MCF 10A (cell line): ENCODE measurements at regions not wholly inside any gene's neighbourhood (a gene's known extent, or its start where the extent isn't known, plus 50 kb on each side); places are given as distances from the start of the nearest gene placed in this dataset.

Source experiments
- BruUV-seq: library from RNA; stranded (reverse); fragments of 400-500 nt; replicated peaks from 2 replicates; lab custom pipeline; 2021; lab: Mats Ljungman, UMichigan
- CTCF ChIA-PET: fragments of 300-600 bp; sonication (Branson Sonifier 250); formaldehyde crosslinking; extraction: SDS; loops from one replicate; lab custom pipeline; 2021; ENCODE audit warnings: antibody characterized with exemption, inconsistent platforms; lab: Yijun Ruan, JAX
- POLR2A ChIA-PET: fragments of 300-600, 350-650 bp; sonication (Branson Sonifier 250); formaldehyde crosslinking; extraction: SDS; loops from one replicate; lab custom pipeline; 2020; ENCODE audit warnings: antibody characterized with exemption, inconsistent platforms; lab: Yijun Ruan, JAX
- DNase-seq: peaks from one replicate; pipeline ENCODE4 v3.0.0-alpha.2; 2018; ENCODE audit not compliant: unreplicated experiment
- H3K27ac Mint-ChIP-seq: one replicate; pipeline ENCODE4 v1.8.0; 2022; ENCODE audit warnings: mild to moderate bottlenecking, low read depth, mixed read lengths; ENCODE audit not compliant: unreplicated experiment
- H3K27me3 Mint-ChIP-seq: one replicate; pipeline ENCODE4 v1.8.0; 2022; ENCODE audit warnings: mixed read lengths; ENCODE audit not compliant: insufficient read depth, unreplicated experiment
- H3K36me3 Mint-ChIP-seq: one replicate; pipeline ENCODE4 v1.8.0; 2022; ENCODE audit warnings: mild to moderate bottlenecking, moderate library complexity, mixed read lengths; ENCODE audit not compliant: insufficient read depth, unreplicated experiment
- H3K4me1 Mint-ChIP-seq: one replicate; pipeline ENCODE4 v1.8.0; 2022; ENCODE audit warnings: mixed read lengths; ENCODE audit not compliant: insufficient read depth, unreplicated experiment
- H3K4me3 Mint-ChIP-seq: one replicate; pipeline ENCODE4 v1.8.0; 2022; ENCODE audit warnings: mild to moderate bottlenecking, moderate library complexity, mixed read lengths; ENCODE audit not compliant: unreplicated experiment
- H3K9me3 Mint-ChIP-seq: one replicate; pipeline ENCODE4 v1.8.0; 2022; ENCODE audit warnings: mixed read lengths; ENCODE audit not compliant: unreplicated experiment
- CTCF ChIP-seq: fragments of 200-600 bp; IDR thresholded peaks from one replicate; pipeline ENCODE4 v1.8.0; 2022; ENCODE audit warnings: antibody characterized with exemption, mild to moderate bottlenecking; ENCODE audit not compliant: unreplicated experiment
- intact Hi-C: fragments of 100-400 bp; cut with micrococcal nuclease; formaldehyde crosslinking; loops from 2 replicates; pipeline ENCODE4 v1.14.1; 2022

GRCh38 chr7:149370790-149371189 is 90.1 kb downstream of the ZNF777 start:
- no peak for TF ChIP-seq CTCF
- peaks cover 7% of the 10 kb centered on the region for H3K9me3 Mint-ChIP-seq
- ChIA-PET CTCF (interaction anchor here (0.8 kb wide), 1 partner anchor 9 kb away, joined by 3 read pairs; no protein-coding TSS in a partner anchor), POLR2A (no interaction called here)
- H3K4me3 Mint-ChIP-seq: no peak overlapping the region
- no peaks in the 10 kb centered on the region for H3K36me3 Mint-ChIP-seq
- H3K27ac Mint-ChIP-seq: no peak overlapping the region
- no TSS peak for BruUV-seq
- no peaks in the 10 kb centered on the region for H3K4me1 Mint-ChIP-seq
- DNase-seq: no peak
- intact Hi-C loops: no loop called here
- peaks cover 21% of the 10 kb centered on the region for H3K27me3 Mint-ChIP-seq

- Mint-ChIP-seq H3K4me3 (no peak overlapping the region), H3K36me3 (no peaks in the 10 kb centered on the region), H3K4me1 (no peaks in the 10 kb centered on the region), H3K27ac (no peak overlapping the region), H3K9me3 (peaks cover 7% of the 10 kb centered on the region), H3K27me3 (peaks cover 13% of the 10 kb centered on the region)
- ChIA-PET CTCF (no interaction called here), POLR2A (no interaction called here)
- intact Hi-C loops: no loop called here
- no peak for DNase-seq
- TF ChIP-seq CTCF: no peak
- no TSS peak for BruUV-seq
Observed at GRCh38 chr7:149373089-149373488, 87.8 kb downstream of the ZNF777 start.

- intact Hi-C loops: no loop called here
Observed at GRCh38 chr7:149375234-149376008, 85.4 kb downstream of the ZNF777 start.

More at GRCh38 chr7:149375234-149376008, 85.4 kb downstream of the ZNF777 start:
- H3K4me1 Mint-ChIP-seq: no peaks in the 10 kb centered on the region
- no peak for TF ChIP-seq CTCF
- CTCF ChIA-PET: interaction anchor here (0.6 to 1.7 kb wide), 4 partner anchors 18 to 181 kb away, joined by 3 to 5 read pairs (median 4); no protein-coding TSS in a partner anchor
- POLR2A ChIA-PET: interaction anchor here (1.4 to 1.5 kb wide), 2 partner anchors 9 to 12 kb away, joined by 4 to 6 read pairs; no protein-coding TSS in a partner anchor
- H3K27me3 Mint-ChIP-seq: no peaks in the 10 kb centered on the region
- no peak for DNase-seq
- peaks cover 15% of the 10 kb centered on the region for H3K9me3 Mint-ChIP-seq
- H3K4me3 Mint-ChIP-seq: no peak overlapping the region
- BruUV-seq: no TSS peak
- H3K36me3 Mint-ChIP-seq: no peaks in the 10 kb centered on the region
- no peak overlapping the region for H3K27ac Mint-ChIP-seq
